GM23338 (cell line): ENCODE measurements at regions not wholly inside any gene's neighbourhood (a gene's known extent, or its start where the extent isn't known, plus 50 kb on each side); places are given as distances from the start of the nearest gene placed in this dataset.

Experiments used
- CTCF ChIP-seq, 2 experiments: fragments of 200-600 bp in 1 of 2; sonication (generic) in 1 of 2; conservative IDR thresholded peaks; 2 replicates each; pipeline versions ENCODE4 v1.5.1 to v1.6.1; 2016 to 2017; ENCODE audit warnings: antibody characterized with exemption in 2 of 2, low read depth in 2 of 2, mild to moderate bottlenecking in 2 of 2, moderate library complexity in 1 of 2
- EZH2 ChIP-seq: fragments of 200-600 bp; sonication (generic); IDR thresholded peaks from one replicate; pipeline ENCODE4 v1.8.0; 2017; ENCODE audit warnings: antibody characterized with exemption, mild to moderate bottlenecking, low read depth; ENCODE audit not compliant: unreplicated experiment
- POLR2AphosphoS5 ChIP-seq: IDR thresholded peaks from 2 replicates; pipeline ENCODE4 v1.6.1; 2016; ENCODE audit warnings: antibody characterized with exemption, low read depth

GRCh38 chr9:86782831-86783230 lies 164.5 kb downstream of the GAS1 start:
- TF ChIP-seq CTCF (conservative IDR thresholded peaks at IDR 0.05; ENCODE audit: low read depth in 2 of 2) (no peak), POLR2AphosphoS5 (no peak), EZH2 (no peak)
